Body of pancreas (tissue), 4 donors: ENCODE measurements at regions not wholly inside any gene's neighbourhood (a gene's known extent, or its start where the extent isn't known, plus 50 kb on each side); places are given as distances from the start of the nearest gene placed in this dataset.

Experiments
- ATAC-seq: fragments of 150-250 bp; one replicate; pipeline ENCODE4 v1.9.1; 2016
- DNase-seq, 4 donors: peaks; one replicate each; pipeline ENCODE4 v3.0.0-alpha.2; 2019
- H3K27ac ChIP-seq, 4 donors: fragments of 200-600 bp; sonication (generic); 1 replicate in 3 of 4; 2 replicates in 1 of 4; pipeline versions ENCODE4 v1.5.1 to v1.6.1; 2016 to 2019; ENCODE audit warnings: mild to moderate bottlenecking in 1 of 4, mixed read lengths in 1 of 4, moderate library complexity in 1 of 4
- H3K27me3 ChIP-seq, 2 donors: fragments of 200-600 bp; sonication (generic); one replicate each; pipeline ENCODE4 v1.6.0; 2016; ENCODE audit warnings: mild to moderate bottlenecking in 1 of 2
- H3K36me3 ChIP-seq, 2 donors: fragments of 200-600 bp; sonication (generic); replicated peaks in 1 of 2; 2 replicates each; pipeline ENCODE4 v1.5.1; 2016; ENCODE audit warnings: low read depth in 2 of 2; ENCODE audit not compliant: insufficient read depth in 1 of 2
- H3K4me1 ChIP-seq: fragments of 200-600 bp; sonication (generic); one replicate; pipeline ENCODE4 v1.6.0; 2016
- H3K4me3 ChIP-seq, 2 donors: fragments of 200-600 bp; sonication (generic); 1 replicate in 1 of 2; 2 replicates in 1 of 2; pipeline ENCODE4 v1.5.1; 2016 to 2019
- H3K9me3 ChIP-seq, 3 donors: fragments of 200-600 bp; sonication (generic); 1 replicate in 2 of 3; 2 replicates in 1 of 3; pipeline ENCODE4 v1.5.1; 2016
- POLR2A ChIP-seq, 3 donors: fragments of 450-650 bp; IDR thresholded peaks; one replicate each; pipeline ENCODE4 v1.6.1; 2016; ENCODE audit warnings: antibody characterized with exemption in 3 of 3, mild to moderate bottlenecking in 2 of 3
- WGBS, 2 donors: methylation state at CpG; one replicate each; pipeline ENCODE4 v1.1.5; 2017; 5-methylcytosine and 5-hydroxymethylcytosine counted together
- intact Hi-C: fragments of 100-400 bp; cut with DNase I; formaldehyde crosslinking; loops from one replicate; pipeline ENCODE4 v1.15.1; 2023
- TF ChIP-seq, protein P1 (sequence below), 7 experiments: fragments of 450-650 bp in 4 of 7; fragments of 200-600 bp in 3 of 7; sonication (generic) in 3 of 7; IDR thresholded peaks; one replicate each; pipeline ENCODE4 v1.5.1; 2016 to 2019; ENCODE audit warnings: antibody characterized with exemption in 7 of 7

- DNase-seq, result no peak
- no peaks in the 10 kb centered on the region for H3K36me3 ChIP-seq
- H3K4me1 ChIP-seq, result no peaks in the 10 kb centered on the region
- intact Hi-C loops, result no loop called here
- no peak overlapping the region for H3K4me3 ChIP-seq
- no peaks in the 10 kb centered on the region for H3K27me3 ChIP-seq
- H3K27ac ChIP-seq, result no peak overlapping the region
- WGBS, 2 donors, result 38 to 41% methylated on average over 3 of the region's 3 CpGs
- H3K9me3 ChIP-seq, result no peaks in the 10 kb centered on the region
- no peak for TF ChIP-seq POLR2A (IDR thresholded peaks at IDR 0.05)
- TF ChIP-seq, protein P1, sequence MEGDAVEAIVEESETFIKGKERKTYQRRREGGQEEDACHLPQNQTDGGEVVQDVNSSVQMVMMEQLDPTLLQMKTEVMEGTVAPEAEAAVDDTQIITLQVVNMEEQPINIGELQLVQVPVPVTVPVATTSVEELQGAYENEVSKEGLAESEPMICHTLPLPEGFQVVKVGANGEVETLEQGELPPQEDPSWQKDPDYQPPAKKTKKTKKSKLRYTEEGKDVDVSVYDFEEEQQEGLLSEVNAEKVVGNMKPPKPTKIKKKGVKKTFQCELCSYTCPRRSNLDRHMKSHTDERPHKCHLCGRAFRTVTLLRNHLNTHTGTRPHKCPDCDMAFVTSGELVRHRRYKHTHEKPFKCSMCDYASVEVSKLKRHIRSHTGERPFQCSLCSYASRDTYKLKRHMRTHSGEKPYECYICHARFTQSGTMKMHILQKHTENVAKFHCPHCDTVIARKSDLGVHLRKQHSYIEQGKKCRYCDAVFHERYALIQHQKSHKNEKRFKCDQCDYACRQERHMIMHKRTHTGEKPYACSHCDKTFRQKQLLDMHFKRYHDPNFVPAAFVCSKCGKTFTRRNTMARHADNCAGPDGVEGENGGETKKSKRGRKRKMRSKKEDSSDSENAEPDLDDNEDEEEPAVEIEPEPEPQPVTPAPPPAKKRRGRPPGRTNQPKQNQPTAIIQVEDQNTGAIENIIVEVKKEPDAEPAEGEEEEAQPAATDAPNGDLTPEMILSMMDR (IDR thresholded peaks at IDR 0.05), result no peak
- no peak for ATAC-seq
These were observed 516.6 kb downstream of the FAM181B start for GRCh38 chr11:82216927-82217570.

GRCh38 chr11:82210011-82210410 is 523.7 kb downstream of the FAM181B start:
- H3K4me3 ChIP-seq, result no peak overlapping the region
- intact Hi-C loops, result no loop called here
- H3K27me3 ChIP-seq, result no peaks in the 10 kb centered on the region
- 61 to 78% methylated on average over 1 of the region's 1 CpG for WGBS, 2 donors
- H3K27ac ChIP-seq, result no peak overlapping the region
- ATAC-seq, result no peak
- DNase-seq, result no peak
- no peaks in the 10 kb centered on the region for H3K36me3 ChIP-seq
- no peak for TF ChIP-seq POLR2A (IDR thresholded peaks at IDR 0.05)
- TF ChIP-seq, protein P1 (IDR thresholded peaks at IDR 0.05), result no peak
- H3K4me1 ChIP-seq, result no peaks in the 10 kb centered on the region
- no peaks in the 10 kb centered on the region for H3K9me3 ChIP-seq

DNA sequence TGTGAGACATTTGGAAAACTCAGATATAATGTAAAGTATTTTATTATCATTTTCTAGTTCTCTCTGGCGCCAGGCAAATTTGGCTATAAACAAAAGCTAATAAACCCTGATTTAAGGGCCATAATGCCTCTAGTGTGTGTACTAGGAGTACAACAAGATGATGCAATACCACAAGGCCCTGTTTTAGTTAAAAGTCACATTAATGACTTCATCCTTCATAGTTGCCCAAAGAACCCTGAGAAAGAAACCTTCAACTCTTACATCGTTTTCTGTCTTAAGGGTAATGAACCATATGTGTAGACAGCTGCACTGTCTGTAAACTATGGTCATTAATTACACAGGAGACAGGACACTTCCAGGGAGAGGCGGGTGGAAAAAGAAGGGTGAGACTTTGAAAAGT is 538.4 kb downstream of the FAM181B start:
- intact Hi-C loops, result no loop called here
- Histone ChIP-seq H3K27ac (no peak overlapping the region), H3K36me3 (no peaks in the 10 kb centered on the region), H3K4me1 (no peaks in the 10 kb centered on the region), H3K4me3 (no peak overlapping the region), H3K9me3 (no peaks in the 10 kb centered on the region), H3K27me3 (no peaks in the 10 kb centered on the region)
- TF ChIP-seq, protein P1 (IDR thresholded peaks at IDR 0.05), result no peak
- no peak for TF ChIP-seq POLR2A (IDR thresholded peaks at IDR 0.05)
- no peak for ATAC-seq
- no peak for DNase-seq
- 62 to 64% methylated on average over 3 of the region's 3 CpGs for WGBS, 2 donors

DNA sequence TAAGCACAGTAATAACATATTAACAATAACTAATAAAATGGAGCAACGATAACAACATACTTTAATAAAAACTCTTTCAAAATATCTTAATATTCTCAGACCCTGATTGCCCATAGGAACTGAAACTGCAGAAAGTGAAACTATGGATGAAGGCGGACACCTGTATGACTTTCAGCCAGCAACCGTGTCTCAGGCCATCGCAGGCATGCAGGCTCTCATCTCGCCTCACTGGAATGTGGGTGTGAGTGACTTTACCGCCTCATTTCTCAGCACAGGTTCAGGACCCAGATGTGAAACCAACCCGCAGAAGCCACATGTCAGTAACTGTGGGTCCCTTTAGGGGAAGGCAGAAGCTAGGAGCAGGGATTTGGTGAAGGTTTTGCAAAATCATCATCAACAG is 539.1 kb downstream of the FAM181B start:
- no peaks in the 10 kb centered on the region for H3K36me3 ChIP-seq
- H3K27ac ChIP-seq, result no peak overlapping the region
- ATAC-seq (no peak), DNase-seq (no peak)
- TF ChIP-seq, protein P1 (IDR thresholded peaks at IDR 0.05), result no peak
- TF ChIP-seq POLR2A (IDR thresholded peaks at IDR 0.05), result no peak
- H3K27me3 ChIP-seq, result no peaks in the 10 kb centered on the region
- H3K4me3 ChIP-seq, result no peak overlapping the region
- H3K9me3 ChIP-seq, result no peaks in the 10 kb centered on the region
- intact Hi-C loops, result no loop called here
- H3K4me1 ChIP-seq, result no peaks in the 10 kb centered on the region
- 69 to 72% methylated on average over 7 of the region's 7 CpGs for WGBS, 2 donors

DNA sequence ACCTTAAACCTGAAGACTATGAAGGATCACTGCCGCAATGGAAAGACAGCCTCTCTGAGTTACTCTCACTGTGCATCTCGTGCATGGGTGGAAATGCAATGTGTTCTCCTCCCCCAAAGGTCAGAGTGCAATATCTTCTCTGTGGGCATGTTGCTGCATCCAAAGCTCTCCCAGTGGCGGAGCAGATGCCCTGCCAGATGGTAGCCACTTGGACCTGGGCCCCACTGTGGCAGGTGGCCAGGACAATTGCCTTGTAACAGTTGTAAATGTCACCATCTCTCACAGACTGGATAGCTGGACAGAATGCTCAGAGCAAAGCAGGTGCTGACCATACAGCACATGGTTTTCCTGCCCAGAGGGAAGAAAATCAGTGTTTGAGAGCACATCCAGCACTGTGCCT is 542.0 kb downstream of the FAM181B start:
- Histone ChIP-seq H3K27me3 (no peaks in the 10 kb centered on the region), H3K9me3 (no peaks in the 10 kb centered on the region), H3K36me3 (no peaks in the 10 kb centered on the region), H3K4me1 (no peaks in the 10 kb centered on the region), H3K27ac (no peak overlapping the region), H3K4me3 (no peak overlapping the region)
- no peak for TF ChIP-seq POLR2A (IDR thresholded peaks at IDR 0.05)
- TF ChIP-seq, protein P1 (IDR thresholded peaks at IDR 0.05), result no peak
- intact Hi-C loops, result no loop called here
- DNase-seq, result peak in 2 of 4 donors; percentile 13 to 30
- 79 to 80% methylated on average over 3 of the region's 3 CpGs for WGBS, 2 donors
- no peak for ATAC-seq
